ENCODE measurements at regions not wholly inside any gene's neighbourhood (a gene's known extent, or its start where the extent isn't known, plus 50 kb on each side); places are given as distances from the start of the nearest gene placed in this dataset.
A peak's percentile ranks its signal among the peaks of the same experiment; 100 is the strongest.

DNA sequence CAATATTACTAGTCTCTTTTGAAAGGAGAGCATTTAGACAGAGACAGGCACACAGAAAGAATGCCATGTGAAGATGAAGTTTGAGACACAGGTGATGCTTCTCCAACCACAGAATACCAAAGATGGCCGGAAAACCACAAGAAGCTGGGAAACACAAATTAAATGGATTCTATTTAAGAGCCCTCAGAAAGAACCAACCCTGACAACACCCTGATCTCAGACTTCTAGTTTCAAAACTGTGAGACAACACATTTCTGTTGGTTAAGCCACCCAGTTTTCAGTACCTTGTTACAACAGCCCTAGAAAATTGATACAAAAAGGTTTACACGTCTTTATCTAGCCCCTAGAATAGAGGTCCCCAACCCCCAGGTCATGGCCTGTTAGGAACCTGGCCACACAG is 79.8 kb upstream of the CCNG1 start:
- DNase-seq, result no peak

DNA sequence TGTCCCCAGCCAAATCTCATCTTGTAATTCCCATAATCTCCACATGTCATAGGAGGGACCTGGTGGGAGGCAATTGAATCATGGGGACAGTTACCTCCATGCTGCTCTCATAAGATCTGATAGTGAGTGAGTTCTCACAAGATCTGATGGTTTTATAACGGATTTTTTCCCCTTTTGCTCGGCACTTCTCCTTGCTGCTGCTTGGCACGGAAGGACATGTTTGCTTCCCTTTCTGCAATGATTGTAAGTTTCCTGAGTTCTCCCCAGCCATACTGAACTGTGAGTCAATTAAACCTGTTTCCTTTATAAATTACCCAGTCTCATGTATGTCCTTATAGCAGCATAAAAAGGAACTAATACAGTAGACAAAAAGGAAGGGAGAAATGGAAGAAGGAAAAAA is 76.7 kb upstream of the CCNG1 start:
- no peak for DNase-seq

DNA sequence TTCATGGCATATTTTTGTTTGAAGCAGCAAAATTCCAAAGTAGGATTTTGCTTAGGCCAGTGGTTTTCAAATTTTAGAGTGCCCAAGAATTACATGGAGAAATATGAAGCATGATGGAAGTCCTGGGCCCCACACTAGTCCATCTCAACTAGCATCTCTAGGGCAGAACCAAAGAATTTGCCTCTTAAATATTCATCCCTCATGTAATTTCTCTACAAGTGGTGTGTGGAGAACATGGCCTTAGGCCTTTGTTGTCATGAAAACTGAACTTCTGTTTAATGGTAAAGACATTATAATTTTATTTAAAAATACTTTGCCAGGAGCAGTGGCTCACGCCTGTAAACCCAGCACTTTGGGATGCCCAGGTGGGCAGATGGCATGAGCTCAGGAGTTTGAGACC is 75.9 kb upstream of the CCNG1 start:
- no peak for DNase-seq

DNA sequence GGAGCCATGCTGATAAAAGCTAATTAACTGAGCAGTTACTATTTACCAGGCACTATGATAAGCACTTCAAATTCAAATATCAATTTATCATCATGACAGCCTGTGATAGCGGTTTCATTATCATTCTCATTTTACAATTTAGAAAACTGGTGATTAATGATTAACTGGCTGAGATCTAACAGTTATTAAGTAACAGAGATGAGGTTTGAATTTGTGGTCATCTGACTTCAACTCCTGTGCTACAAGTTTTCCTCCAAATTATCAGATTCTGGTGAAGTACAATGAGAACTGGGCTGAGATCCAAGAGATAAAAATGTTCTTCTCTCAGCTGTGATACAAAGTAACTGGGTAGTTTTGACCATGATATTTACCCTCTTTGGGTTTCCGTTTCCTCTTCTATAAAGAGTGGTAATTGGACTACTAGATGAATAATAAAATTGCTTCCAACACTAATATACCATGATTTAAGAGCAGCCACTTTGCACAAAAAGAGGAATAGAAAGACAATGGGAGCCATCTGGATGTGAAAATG is 74.5 kb upstream of the CCNG1 start:
- DNase-seq, result no peak

DNA sequence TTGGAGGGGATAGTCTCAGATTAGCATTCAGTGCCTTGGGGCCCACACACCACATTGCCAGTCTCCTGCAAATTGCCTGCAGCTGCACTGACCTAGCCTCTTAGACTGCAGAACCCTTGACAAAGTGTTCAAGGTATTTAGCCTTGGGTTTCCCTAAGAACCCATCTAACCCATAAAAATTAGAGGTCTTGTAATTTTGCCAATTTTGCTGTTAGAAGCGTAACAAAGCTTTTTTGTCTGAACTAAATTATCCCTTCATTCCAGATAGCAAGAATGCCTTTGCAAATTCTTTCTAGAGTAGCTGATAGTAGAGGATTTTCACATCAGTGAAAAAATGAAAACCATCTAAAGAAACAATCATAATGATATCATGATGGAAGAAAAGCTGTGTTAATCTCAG is 74.0 kb upstream of the CCNG1 start:
- DNase-seq, result no peak

DNA sequence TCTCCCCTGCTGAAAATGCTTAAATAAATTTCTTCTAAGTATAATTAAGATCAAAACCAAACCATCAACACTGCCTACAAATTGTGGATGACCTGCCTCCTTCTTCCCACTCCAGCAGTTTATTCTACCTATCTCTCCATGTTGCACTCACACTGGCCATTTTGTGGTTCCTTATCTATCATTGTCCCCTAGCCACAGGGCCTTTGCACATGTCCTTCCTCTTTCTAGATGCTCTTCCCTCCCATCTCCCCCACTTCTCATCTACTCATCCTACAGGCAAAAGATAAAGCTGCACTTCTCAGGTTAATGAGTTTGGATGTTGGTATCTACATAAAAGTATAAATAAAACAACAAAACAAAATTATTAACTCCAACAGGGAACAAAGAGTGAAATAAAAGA is 70.6 kb upstream of the CCNG1 start:
- no peak for DNase-seq

DNA sequence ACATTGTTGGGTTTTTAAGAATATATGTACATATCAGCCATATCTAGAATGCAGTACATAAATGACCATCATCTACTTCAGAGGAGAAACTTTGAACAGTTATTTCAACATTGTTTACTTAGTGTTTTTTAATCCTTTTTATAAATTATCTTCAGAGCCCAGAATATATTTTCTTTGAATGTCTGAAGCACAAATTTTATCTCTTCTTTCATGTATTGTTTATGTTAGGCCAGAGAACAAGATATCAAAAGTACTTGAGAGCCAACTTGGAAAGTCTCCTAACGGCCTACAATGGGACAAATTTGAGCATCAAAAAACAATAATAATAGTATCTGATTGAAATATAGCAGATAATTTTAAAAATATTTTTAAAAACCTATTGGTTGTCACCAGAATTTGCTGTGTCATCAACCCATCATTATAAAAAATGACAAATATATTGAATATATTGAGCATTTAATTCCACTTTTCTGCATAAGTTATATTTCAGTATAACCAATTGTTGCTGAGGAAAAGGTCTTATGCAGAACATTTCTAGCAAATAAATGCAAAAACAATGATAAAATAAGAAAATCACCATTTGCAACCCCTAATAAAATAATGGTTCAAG is 67.5 kb upstream of the CCNG1 start:
- no peak for DNase-seq

DNA sequence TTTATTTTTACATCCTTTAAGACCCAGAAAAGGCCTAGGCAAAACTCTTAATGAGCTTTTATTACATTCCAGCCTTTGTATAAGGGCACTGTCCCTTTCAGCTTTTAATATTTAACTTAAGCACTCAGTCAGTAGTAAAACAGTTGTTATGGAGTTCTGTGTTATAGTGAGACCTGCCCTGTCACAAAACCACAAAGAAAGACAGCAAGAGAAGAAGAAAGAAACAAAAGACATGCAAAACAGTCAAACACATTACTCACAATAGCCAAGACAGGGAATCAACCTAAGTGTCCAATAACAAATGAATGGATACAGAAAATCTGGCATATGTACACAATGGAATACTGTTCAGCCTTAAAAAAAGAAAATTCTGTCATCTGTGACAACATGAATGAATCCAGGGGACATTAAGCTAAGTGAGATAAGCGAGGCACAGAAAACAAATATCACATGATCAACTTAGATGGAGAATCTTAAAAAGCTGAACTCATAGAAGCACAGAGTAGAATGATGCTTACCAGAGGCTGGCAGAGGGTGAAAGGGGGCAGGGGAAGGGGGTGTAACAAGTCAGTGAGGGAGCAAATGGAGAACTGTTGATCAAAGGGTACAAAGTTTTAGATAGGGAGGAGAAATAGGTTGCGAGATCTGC is 63.8 kb upstream of the CCNG1 start:
- DNase-seq, result no peak

DNA sequence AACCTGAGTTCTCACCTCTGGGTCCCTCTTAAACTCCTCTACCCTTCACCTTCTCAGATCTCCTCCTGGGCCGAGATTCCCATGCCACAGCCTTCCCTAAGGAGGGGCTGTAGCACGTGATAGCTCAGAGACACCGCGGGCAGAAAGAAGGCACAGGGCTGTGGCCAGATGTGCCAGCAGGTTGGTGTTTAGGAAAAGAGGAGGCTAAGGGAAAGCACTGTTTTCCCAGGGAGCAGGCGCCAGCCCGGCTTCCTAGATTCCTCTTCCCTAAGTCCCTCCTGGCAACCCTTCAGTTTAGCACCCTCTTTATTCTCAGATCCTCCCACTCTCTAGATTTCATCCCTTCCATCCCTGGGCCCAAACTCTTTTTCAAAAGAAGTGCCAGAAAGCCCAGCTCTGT is 59.4 kb upstream of the CCNG1 start:
- DNase-seq, result no peak

DNA sequence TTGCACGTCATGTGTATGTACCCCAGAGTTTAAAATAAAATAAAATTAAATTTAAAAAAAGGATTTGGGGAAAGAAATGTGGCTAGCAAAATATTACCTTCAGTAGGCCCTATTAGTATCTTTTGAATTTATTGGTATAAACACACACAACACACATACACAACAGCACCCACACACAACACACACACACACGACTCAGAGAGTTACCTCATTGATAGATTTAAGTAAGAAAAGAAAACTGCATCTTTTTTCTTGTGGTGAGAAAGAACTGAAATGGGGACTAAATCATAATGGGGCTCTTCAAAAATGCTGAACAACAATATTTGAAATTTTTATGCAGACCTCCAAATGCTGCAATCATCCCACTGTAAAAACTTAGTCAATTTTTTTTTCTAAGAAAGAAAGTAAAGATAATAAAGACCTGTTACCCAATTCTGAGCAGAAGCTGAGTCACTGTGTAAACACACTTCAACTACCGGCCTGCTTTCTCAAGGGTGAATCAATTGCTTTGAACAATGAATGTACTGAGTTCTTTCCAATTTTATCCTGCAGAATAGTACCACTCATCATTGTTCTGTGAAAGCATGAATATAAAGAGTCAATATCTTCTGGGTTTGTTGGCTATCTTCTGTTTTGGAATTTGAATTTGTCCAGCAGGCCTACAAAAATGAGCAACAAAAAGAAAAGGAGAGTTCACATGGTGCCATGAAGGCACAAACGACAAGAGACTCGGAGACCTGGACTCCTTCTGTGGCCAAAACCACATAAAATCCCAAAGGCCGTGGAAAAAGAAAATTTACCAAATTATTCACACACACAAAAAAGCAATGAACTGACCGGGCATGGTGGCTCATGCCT is 57.9 kb upstream of the CCNG1 start:
- no peak for DNase-seq

DNA sequence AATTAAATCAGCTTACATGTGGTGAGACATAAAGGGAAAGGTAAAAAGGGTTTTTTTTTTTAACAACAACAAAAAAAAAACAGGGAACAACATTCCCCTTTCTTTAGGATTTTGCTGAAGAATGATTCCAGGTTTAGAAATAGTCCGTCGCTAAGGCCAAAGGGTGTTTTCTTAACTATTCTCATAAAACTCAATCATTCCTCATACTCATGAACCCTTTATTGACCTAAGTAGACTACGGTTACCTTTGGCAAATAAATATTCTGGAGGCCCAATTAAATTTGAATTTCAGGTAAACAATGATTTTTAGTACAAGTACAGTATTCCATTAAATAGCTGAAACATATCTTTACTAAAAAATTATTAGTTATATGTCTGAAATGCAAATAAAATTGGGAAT is 55.6 kb upstream of the CCNG1 start:
- no peak for DNase-seq

DNA sequence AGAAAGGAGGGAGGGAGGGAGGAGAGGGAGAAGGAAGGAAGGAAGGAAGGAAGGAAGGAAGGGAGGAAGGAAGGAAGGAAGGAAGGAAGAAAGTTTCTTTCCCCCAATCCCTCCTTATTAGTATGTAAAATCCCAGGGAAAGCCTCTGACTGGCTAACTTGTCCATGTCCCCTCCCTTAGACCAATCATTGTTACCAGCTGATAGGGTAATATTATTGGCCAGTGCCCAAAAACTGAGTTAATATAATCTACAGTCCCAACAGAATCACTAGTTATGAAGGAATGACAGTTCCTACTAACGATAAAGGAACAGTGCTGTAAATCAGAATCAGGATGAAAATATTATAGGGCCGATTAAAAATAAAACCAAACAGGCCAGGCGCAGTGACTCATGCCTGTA is 53.6 kb upstream of the CCNG1 start:
- no peak for DNase-seq

DNA sequence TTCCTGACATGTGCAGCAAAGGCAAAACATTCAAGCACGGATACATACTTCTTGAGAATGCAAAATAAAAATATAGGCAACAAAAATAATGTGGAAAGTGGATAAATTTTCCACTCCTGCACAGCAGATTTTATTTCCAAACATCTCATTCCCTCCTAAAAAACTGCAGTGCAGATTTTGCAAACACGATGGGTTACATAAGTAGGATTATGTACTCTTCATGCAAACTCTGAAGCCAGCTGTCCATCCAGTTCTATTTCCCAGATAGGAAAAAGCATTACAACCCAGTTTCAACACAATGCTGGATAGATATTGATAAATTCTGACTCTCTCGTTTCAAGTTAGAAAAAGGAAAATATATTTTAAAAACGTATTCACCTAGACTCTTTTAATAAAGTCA is 52.7 kb upstream of the CCNG1 start:
- DNase-seq, result peak; percentile 15

DNA sequence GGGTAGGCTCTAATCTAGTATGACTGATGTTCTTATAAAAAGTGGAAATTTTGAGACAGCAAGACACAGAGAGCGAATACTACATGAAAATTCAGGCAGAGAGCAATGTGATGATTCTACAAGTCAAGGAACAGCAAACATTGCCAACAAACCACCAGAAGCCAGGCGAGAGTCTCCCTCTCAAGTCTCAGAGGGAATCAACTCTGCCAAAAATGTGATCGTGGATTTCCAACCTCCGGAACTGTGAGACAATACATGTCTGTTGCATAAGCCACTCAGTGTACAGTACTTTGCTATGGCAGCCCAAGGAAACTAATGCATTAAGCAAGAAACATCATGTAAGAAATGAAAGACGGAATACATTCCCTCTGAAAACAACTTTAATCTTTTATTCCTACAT is 52.1 kb upstream of the CCNG1 start:
- DNase-seq, result peak; percentile 75

DNA sequence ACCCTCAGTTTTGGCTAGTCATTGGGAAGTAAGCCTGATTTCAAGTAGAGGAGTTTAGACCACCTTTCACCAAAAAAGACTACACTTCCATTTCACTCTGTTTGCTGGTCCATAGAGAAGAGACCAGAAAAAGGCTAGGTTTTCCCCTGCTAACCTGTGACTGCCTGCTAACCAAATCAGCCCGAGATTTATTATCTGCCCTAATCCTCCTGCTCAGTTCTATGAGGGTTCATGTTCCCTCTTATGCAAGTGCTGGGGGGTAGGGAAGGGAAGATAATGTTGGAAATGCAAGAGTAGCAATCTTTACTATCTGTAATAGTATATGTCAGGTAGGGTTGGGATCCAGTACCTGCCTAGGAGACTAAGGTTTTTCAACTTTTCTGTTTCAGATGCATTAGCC is 51.6 kb upstream of the CCNG1 start:
- no peak for DNase-seq

DNA sequence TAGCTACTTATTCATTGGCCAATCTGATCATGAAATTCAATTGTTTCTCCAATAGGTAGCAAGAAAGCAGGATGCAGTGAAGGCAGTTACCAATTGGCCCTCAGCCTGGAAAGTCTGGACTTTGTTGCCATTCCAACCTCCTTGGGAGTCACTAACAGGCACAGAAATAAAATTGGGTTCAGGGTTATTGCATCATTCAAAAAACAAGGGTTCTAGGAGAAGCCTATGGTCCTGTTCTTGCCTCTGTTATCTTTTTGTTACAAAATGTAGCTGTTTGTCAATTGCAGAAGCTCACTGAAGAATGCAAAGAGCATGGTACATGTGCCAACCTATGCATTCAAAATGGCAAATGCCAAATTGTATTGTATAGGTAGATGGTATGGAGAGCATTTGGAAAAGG is 51.0 kb upstream of the CCNG1 start:
- no peak for DNase-seq

DNA sequence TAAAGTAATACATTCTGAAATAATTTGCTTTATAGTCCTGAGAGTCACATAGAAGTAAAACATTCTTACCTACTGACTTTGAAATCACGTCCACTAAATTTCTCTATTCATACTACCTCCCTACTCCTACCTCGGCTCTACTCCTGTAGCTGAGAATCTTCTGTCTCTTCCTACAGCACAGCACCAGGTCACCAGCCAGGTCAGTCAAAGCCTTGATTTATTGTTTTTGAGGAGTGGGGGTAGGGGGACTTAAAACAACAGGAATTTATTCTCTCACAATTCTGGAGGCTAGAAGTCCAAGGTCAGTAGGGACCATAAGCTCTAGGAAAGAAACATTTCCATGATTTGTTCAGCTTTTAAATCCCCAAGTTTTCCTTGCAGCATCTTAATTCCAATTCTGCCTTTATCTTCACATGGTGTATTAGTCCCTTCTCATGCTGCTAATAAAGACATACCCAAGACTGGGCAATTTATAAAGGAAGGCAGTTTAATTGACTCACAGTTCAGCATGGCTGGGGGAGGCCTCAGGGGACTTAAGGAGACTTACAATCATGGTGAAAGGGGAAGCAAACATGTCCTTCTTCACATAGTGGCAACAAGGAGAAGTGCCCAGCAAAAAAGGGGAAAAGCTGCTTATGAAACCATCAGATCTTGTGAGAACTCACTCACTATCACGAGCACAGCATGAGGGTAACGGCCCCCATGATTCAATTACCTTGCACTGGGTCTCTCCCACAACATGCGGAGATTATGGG is 49.6 kb upstream of the CCNG1 start:
- no peak for DNase-seq

All from muscle of arm (tissue), 1 donor.